K562 (cell line): ENCODE measurements at regions not wholly inside any gene's neighbourhood (a gene's known extent, or its start where the extent isn't known, plus 50 kb on each side); places are given as distances from the start of the nearest gene placed in this dataset.
A peak's percentile ranks its signal among the peaks of the same experiment; 100 is the strongest.

ENCODE experiments used
- ATAC-seq: fragments of 200-7000 bp; cut with Tn5 transposase; 3 replicates; pipeline ENCODE4 v1.9.1; 2020; ENCODE audit warnings: moderate library complexity
- BruUV-seq: library from RNA; stranded (reverse); fragments of 400-500 nt; replicated peaks from 2 replicates; lab custom pipeline; 2021; lab: Mats Ljungman, UMichigan
- CTCF ChIA-PET: fragments of 300-600 bp; formaldehyde crosslinking; extraction: SDS; loops from one replicate; lab custom pipeline; 2021; ENCODE audit warnings: low intra/inter-chr PET ratio; lab: Yijun Ruan, JAX
- POLR2A ChIA-PET: fragments of 300-600, 350-650 bp; sonication (Branson Sonifier 250); formaldehyde crosslinking; extraction: SDS; loops from one replicate; lab custom pipeline; 2021; ENCODE audit warnings: antibody characterized with exemption, inconsistent platforms; lab: Yijun Ruan, JAX
- DNase-seq, 4 experiments: peaks; one replicate each; pipeline versions ENCODE4 v3.0.0 to v3.0.0-alpha.2; 2011 to 2018; ENCODE audit warnings: low spot score in 3 of 4, mixed read lengths in 3 of 4; ENCODE audit errors: extremely low read depth in 1 of 4
- FAIRE-seq: peaks from 2 replicates; lab custom pipeline; 2011; peaks lifted over from hg19 to GRCh38; lab: Jason Lieb, UNC
- H2AFZ ChIP-seq: 2 replicates; pipeline ENCODE4 v1.6.0; 2011; ENCODE audit warnings: low read depth, low read length, control low read depth, inconsistent platforms
- H3K27ac ChIP-seq: fragments of 200-600 bp; 3 replicates; pipeline ENCODE4 v1.8.0; 2011; ENCODE audit warnings: low read depth, mild to moderate bottlenecking, control low read depth, inconsistent platforms, low read length, moderate library complexity, mixed read lengths; ENCODE audit errors: extremely low read depth
- H3K27me3 ChIP-seq, 2 experiments: fragments of 300-600 bp in 1 of 2; 2 replicates in 1 of 2; 3 replicates in 1 of 2; pipeline versions ENCODE4 v1.6.0 to v1.8.0; 2011; ENCODE audit warnings: inconsistent platforms in 2 of 2, low read length in 2 of 2, mild to moderate bottlenecking in 1 of 2, mixed read lengths in 1 of 2, moderate library complexity in 1 of 2; ENCODE audit not compliant: control insufficient read depth in 2 of 2, insufficient read depth in 2 of 2
- H3K36me3 ChIP-seq: fragments of 300-600 bp; 3 replicates; pipeline ENCODE4 v1.8.0; 2011; ENCODE audit warnings: mild to moderate bottlenecking, low read length, inconsistent platforms; ENCODE audit not compliant: control insufficient read depth, insufficient read depth
- H3K4me1 ChIP-seq, 2 experiments: fragments of 200-600 bp in 1 of 2; replicated peaks in 1 of 2; 2 replicates in 1 of 2; 3 replicates in 1 of 2; pipeline versions ENCODE4 v1.5.1 to v1.8.0; 2011; ENCODE audit warnings: inconsistent platforms in 2 of 2, low read length in 2 of 2, mild to moderate bottlenecking in 1 of 2, mixed read lengths in 1 of 2, moderate library complexity in 1 of 2; ENCODE audit not compliant: control insufficient read depth in 2 of 2, insufficient read depth in 2 of 2
- H3K4me2 ChIP-seq: 2 replicates; pipeline ENCODE4 v1.6.1; 2011; ENCODE audit warnings: low read length, control low read depth, inconsistent platforms, mixed read lengths; ENCODE audit not compliant: insufficient read depth
- H3K4me3 ChIP-seq: fragments of 200-600 bp; sonication (generic), shearing (Covaris generic); 2 replicates; pipeline ENCODE4 v1.5.1; 2016; ENCODE audit warnings: control low read depth, inconsistent platforms
- H3K79me2 ChIP-seq: fragments of 200-600 bp; 3 replicates; pipeline ENCODE4 v1.8.0; 2011; ENCODE audit warnings: low read length, inconsistent platforms; ENCODE audit not compliant: control insufficient read depth, insufficient read depth
- H3K9ac ChIP-seq, 2 experiments: 2 replicates each; pipeline versions ENCODE4 v1.6.0 to v1.6.1; 2011; ENCODE audit warnings: low read depth in 2 of 2, low read length in 2 of 2, control low read depth in 1 of 2, inconsistent platforms in 1 of 2, mild to moderate bottlenecking in 1 of 2, mixed read lengths in 1 of 2; ENCODE audit not compliant: insufficient read depth in 1 of 2
- H3K9me1 ChIP-seq: one replicate; pipeline ENCODE4 v1.6.0; 2011; ENCODE audit warnings: inconsistent platforms, mild to moderate bottlenecking, low read length, moderate library complexity; ENCODE audit not compliant: control insufficient read depth, insufficient read depth
- H3K9me3 ChIP-seq: replicated peaks from 2 replicates; pipeline ENCODE4 v1.5.1; 2011; ENCODE audit warnings: low read depth, low read length, inconsistent platforms; ENCODE audit not compliant: control insufficient read depth, insufficient read depth
- H4K20me1 ChIP-seq: replicated peaks from 2 replicates; pipeline ENCODE4 v1.6.1; 2011; ENCODE audit warnings: low read length, inconsistent platforms, mixed read lengths; ENCODE audit not compliant: control insufficient read depth, insufficient read depth
- ARHGAP35 ChIP-seq: fragments of 450-650 bp; IDR thresholded peaks from 2 replicates; pipeline ENCODE4 v1.6.1; 2018; ENCODE audit not compliant: partially characterized antibody
- IRF1 ChIP-seq: sonication (generic); formaldehyde crosslinking; IDR thresholded peaks from 2 replicates; pipeline ENCODE4 v1.8.0; 2022; ENCODE audit warnings: missing genetic modification reagents, mild to moderate bottlenecking, borderline replicate concordance
- POLR3A ChIP-seq: IDR thresholded peaks from 2 replicates; pipeline ENCODE4 v1.6.1; 2011; ENCODE audit warnings: borderline replicate concordance, mild to moderate bottlenecking, moderate library complexity; ENCODE audit not compliant: insufficient read length, insufficient read depth; ENCODE audit errors: extremely low read depth
- ZFP36 ChIP-seq: fragments of 150-350 bp; IDR thresholded peaks from 2 replicates; pipeline ENCODE4 v1.6.1; 2018; ENCODE audit warnings: low read length, low read depth; ENCODE audit not compliant: partially characterized antibody
- ZFPM2 ChIP-seq: fragments of 250-450 bp; sonication (Bioruptor Pico); IDR thresholded peaks from 2 replicates; pipeline ENCODE4 v1.5.1; 2022; ENCODE audit warnings: mild to moderate bottlenecking
- ZNF165 ChIP-seq: fragments of 250-450 bp; sonication (Bioruptor Pico); IDR thresholded peaks from 2 replicates; pipeline ENCODE4 v1.4.0; 2020; ENCODE audit warnings: borderline replicate concordance
- ZNF316 ChIP-seq: fragments of 450-650 bp; IDR thresholded peaks from 2 replicates; pipeline ENCODE4 v1.6.1; 2016
- ZNF79 ChIP-seq: fragments of 250-450 bp; sonication (Bioruptor Pico); IDR thresholded peaks from 2 replicates; pipeline ENCODE4 v1.4.0; 2020; ENCODE audit warnings: low read depth, mild to moderate bottlenecking, moderate library complexity
- WGBS: fragments of 100-300 bp; shearing (Covaris generic); methylation state at CpG from one replicate; pipeline ENCODE4 v1.1.6; 2016; ENCODE audit warnings: low coverage, mixed read lengths; ENCODE audit not compliant: insufficient coverage; ENCODE audit errors: missing lambda C conversion rate; 5-methylcytosine and 5-hydroxymethylcytosine counted together
- in situ Hi-C: fragments of 300-500 bp; cut with MboI; formaldehyde crosslinking; loops from 4 replicates; pipeline ENCODE4 v1.15.0; 2018; ENCODE audit warnings: inconsistent platforms, mixed read lengths
- intact Hi-C: fragments of 100-400 bp; cut with micrococcal nuclease; formaldehyde crosslinking; loops from 2 replicates; pipeline ENCODE4 v1.14.2; 2022

- no TSS peak for BruUV-seq
- H3K27me3 ChIP-seq: no peaks in the 10 kb centered on the region
- peaks cover 10% of the 10 kb centered on the region; the same call in 1 of the 3 replicates for H3K36me3 ChIP-seq
- ChIA-PET POLR2A (no interaction called here), CTCF (no interaction called here)
- in situ Hi-C loops: no loop called here
- H3K9ac ChIP-seq: no peak overlapping the region
- no peak overlapping the region for H3K4me2 ChIP-seq
- H3K4me3 ChIP-seq: no peak overlapping the region
- FAIRE-seq: no peak
- no peaks in the 10 kb centered on the region for H3K9me1 ChIP-seq
- 67% methylated on average over 1 of the region's 1 CpG for WGBS
- H3K79me2 ChIP-seq: no peaks in the 10 kb centered on the region
- no peak overlapping the region for H2AFZ ChIP-seq
- no peak overlapping the region for H3K27ac ChIP-seq
- H3K9me3 ChIP-seq: peaks cover 8% of the 10 kb centered on the region
- no peak for ATAC-seq
- no peak for DNase-seq
- no peaks in the 10 kb centered on the region for H4K20me1 ChIP-seq
- intact Hi-C loops: no loop called here
- no peaks in the 10 kb centered on the region for H3K4me1 ChIP-seq
- TF ChIP-seq POLR3A (no peak), ZNF79 (CRISPR knock-in tag) (no peak), ZFP36 (no peak), ARHGAP35 (no peak), ZFPM2 (CRISPR knock-in tag) (no peak), IRF1 (CRISPR knock-in tag) (no peak), ZNF165 (CRISPR knock-in tag) (no peak), ZNF316 (peak; percentile 51; the same call in 1 of the 2 replicates)
Measured at GRCh38 chr15:95043933-95044313, 812.6 kb downstream of the MCTP2 start.
